ENCODE measurements at regions not wholly inside any gene's neighbourhood (a gene's known extent, or its start where the extent isn't known, plus 50 kb on each side); places are given as distances from the start of the nearest gene placed in this dataset.
A peak's percentile ranks its signal among the peaks of the same experiment; 100 is the strongest.

DNA sequence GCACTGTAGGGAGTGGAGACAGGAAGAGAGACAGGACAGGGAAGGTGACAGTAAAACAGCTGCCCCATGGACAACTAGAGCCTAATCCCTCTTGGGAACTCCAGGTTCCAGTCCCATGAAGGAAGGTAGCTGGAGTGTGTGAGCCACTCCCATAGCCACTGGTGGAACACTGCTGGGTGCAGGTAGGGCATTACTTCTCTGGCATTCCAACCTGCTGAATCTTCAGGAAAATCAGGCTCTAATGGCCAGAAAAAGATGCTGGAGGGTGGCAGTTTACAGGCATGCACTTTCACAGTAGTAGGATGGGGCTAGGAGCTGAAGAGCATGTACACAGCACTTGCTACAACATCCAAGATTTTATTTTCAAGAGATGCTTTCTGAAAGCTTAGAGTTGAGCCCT lies 259.4 kb downstream of the AUH start:
- no peak for DNase-seq

- DNase-seq = no peak
Measured at GRCh38 chr9:91103931-91104330, 257.8 kb downstream of the AUH start.

DNA sequence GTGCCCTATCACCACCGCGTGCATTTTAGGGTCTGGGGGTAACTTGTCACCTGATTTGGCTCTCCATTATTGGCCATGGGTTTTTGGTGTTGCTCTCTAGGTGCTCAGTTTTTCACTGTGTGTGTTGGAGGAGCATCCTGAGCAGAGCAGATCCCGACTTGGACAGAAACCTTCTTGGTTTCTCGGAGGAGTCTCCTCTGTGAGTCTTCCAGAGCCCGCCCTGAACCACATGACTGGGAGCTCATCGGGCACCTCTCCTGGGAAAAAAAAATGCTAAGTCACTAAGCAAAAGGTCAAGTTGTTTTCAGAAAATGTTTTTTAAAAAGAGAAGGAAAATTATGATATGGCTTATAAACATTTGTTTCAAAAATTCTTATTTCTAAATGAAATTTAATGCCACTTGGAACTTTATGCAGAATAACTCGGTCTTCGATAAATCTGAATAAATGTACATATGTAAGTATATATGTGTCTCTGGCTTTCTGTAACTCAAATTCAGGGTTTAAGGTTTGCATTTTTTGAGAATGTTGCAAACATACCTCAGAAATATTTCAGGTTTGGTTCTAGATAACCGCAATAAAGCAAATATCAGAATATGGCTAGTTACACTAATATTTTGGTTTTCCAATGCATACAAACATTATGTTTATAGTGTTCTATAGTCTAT lies 255.2 kb downstream of the AUH start:
- DNase-seq = no peak

GRCh38 chr9:91111226-91111625 lies 250.5 kb downstream of the AUH start:
- DNase-seq = no peak

DNA sequence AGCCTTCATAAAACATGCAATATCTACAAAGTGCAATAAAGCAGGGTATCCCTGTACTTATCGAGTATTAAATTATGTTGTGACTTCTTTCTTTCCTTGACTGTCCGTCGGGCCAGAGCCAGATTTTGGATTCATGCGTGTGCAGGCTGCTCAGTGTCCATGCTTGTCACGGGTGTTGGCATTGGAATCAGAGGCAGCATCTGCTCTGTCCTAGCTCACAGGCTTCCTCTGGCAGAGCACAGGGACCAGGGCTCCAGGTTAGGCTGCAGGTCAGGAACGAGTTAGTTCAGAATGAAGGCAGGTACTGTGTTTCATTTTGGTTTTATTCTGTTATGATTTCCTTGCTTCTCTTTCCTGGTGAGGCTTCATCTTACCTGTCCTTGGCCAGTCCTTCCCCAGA lies 249.8 kb downstream of the AUH start:
- no peak for DNase-seq

DNA sequence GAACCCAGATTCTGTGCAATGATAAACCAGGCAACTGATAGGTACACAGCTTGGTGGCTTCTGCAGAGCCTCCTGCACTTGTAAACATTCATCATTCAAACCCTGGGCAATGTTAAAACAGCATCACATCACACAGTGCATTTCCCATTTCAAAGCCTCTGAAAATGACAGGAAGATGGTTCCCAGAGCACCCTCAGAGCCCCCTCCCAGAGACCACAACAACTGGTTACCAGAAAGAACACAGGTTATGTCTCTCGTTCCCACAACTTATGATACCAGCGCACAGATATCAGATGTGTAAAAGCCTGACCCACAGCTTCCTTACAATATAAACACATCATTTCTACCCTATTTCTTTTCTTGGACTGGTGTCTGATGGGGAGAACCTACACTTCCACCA lies 248.7 kb downstream of the AUH start:
- no peak for DNase-seq

DNA sequence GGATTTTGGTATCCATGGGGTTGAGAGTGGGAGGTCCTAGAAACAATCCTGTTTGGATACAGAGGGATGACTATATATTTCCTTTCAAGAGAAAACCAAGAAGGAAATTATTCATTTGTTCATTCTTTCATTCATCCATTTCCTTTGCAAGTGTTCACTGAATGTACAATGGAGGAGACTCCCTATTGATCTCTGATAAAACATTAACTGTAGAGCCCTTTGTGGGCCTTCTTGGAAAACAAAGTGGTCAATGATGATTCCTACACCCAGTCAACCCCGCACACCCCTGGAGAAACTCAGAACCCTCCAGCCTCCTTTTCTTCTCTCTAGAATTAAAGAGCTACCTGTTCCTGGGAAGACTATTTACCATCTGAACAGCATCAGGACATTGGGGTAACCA lies 247.3 kb downstream of the AUH start:
- DNase-seq = no peak

DNA sequence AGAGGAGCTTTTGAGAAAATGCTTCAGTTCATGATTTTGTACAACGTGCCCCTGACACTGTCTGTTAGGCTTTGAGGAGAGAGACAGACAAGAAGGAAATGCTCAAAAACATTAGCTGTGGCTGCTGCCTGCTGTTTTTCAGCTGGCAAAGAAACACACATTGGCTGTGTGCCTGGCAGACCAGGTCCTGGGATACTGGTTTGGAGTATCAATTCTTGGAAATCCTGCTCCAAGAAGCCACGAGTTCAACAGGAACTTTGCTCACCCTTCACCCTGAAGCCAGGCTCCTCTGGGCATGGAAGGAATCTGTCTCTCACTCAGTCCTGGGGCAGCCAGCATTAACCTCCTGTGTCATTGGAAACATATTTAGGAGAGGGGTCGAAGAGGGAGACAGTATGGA lies 245.5 kb downstream of the AUH start:
- no peak for DNase-seq

GRCh38 chr9:91116711-91117110 lies 245.0 kb downstream of the AUH start:
- no peak for DNase-seq

DNA sequence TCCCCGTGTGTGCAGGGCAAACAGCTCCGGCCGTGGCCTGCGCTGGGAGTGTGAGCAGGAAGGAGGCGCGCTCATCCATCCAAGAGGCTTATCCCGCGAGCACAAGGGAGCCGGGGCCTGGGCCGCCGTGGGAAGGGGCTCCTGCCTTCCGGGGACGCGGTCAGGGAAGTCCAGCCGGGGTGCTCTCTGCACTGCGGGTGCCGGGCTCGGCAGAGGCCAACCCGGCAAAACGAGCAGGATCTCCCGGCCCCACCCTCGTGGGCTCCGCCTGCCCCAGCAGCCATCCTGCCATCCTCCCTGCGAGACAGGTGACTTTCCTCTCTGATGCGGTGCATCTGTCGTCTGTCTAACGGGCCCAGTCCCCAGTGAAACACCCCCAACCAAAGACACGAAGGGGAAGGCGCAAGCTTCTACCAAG lies 244.2 kb downstream of the AUH start:
- DNase-seq = no peak

- no peak for DNase-seq
Measured at GRCh38 chr9:91117959-91118703, 243.6 kb downstream of the AUH start.

DNA sequence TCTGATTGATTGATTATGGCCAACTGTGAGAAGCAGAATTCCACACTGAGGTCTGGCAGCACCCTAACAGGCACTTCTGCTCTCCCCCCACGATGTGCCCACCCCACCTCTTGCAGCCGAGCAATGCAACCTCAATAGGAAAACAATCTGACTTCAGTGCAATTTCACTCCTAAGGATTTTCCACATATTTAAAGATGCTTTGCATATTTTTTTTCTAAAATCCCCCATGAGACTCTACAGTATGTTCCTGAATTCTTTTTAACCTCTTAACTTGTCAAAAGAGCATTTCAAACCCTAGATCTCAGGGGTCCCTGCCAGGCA lies 243.1 kb downstream of the AUH start:
- DNase-seq = no peak

GRCh38 chr9:91119142-91119541 lies 242.6 kb downstream of the AUH start:
- no peak for DNase-seq

- DNase-seq = no peak
Measured at GRCh38 chr9:91119679-91120078, 242.0 kb downstream of the AUH start.

DNA sequence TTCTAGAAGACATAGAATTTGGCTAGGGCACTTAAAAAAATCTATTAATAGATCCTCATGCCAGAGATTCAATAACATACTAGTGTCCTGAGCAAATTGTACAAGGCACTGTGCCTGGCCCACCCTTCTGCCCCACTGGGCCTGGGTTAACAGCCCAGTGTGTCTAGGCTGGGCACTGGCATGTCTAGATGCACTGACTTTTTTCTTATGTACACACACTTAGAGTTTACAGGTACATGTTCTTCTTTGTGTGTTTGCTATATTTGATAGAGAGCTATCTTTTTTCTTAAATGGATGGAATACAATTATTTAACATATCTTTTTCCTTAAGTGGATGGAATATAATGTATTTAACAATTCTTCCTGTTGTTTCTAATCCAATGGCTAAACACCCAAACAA lies 241.5 kb downstream of the AUH start:
- no peak for DNase-seq

- no peak for DNase-seq
Measured at GRCh38 chr9:91122755-91123154, 239.0 kb downstream of the AUH start.

- no peak for DNase-seq
Measured at GRCh38 chr9:91126761-91127445, 234.8 kb downstream of the AUH start.

DNA sequence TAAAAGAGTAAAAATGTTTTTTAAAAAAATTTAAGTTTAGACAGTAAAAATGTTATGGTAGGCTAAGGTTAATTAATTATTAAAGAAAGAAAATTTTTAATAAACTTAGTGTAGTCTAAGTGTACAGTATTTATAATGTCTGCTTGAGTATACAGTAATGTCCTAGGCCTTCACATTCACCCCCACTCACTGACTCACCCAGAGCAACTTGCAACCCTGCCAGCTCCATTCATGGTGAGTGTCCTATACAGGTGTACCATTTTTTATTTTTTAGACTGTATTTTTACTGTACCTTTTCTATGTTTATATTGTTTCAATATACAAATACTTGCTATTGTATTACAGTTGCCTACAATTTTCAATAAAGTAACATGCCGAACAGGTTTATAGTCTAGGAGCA lies 234.1 kb downstream of the AUH start:
- DNase-seq = no peak

- DNase-seq = no peak
Measured at GRCh38 chr9:91130796-91131318, 230.9 kb downstream of the AUH start.

DNA sequence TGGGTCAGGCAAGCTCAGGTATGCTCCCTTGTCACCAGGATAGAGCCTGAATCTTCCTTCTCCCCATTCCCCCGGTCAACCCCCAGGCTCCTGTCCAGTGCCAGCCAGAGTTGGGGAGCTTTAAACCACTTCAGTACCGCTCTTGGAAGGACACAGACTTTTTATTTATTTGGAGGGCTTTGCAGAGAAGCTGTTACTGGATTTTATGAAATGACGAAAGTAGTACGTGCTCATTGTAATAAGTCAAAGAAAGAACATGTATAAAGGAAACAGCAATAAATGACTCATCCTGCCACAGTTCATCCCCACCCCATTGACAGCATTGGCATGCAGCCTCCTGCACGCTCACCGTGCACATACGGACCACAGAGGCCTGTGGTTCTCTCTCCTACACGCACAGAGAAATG lies 230.3 kb downstream of the AUH start:
- peak; percentile 3 for DNase-seq

GRCh38 chr9:91132576-91133073 lies 229.1 kb downstream of the AUH start:
- no peak for DNase-seq

DNA sequence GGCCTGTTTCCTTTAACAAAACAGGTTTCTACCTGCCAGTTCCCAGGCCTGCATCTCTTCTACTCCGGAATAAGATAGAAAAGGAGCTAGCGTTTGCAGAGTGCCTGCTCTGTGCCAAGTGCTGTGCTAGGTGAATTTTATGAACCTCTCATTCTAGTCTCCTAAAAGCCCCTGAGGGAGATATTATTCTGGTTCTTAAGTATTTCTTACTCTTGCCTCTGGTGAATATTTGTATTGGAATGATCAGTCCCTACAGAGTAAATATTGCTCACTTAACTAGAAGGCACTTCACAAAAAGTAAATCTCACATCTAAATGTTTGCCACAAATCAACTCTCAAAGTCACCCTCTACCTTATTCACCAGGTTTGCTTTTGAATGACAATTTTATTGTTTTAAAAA lies 227.1 kb downstream of the AUH start:
- DNase-seq = no peak

GRCh38 chr9:91137391-91137790 lies 224.3 kb downstream of the AUH start:
- no peak for DNase-seq

- no peak for DNase-seq
Measured at GRCh38 chr9:91138760-91139159, 223.0 kb downstream of the AUH start.

Measured in central memory CD4-positive, alpha-beta T cell (primary cell).